AG04450 (cell line): ENCODE measurements at regions not wholly inside any gene's neighbourhood (a gene's known extent, or its start where the extent isn't known, plus 50 kb on each side); places are given as distances from the start of the nearest gene placed in this dataset.
"Not testable (repeated sequence)": the region's sequence is repeated elsewhere in the genome, so short reads cannot be mapped to it uniquely, and the experiment has no call there.

Source experiments
- CTCF ChIA-PET: fragments of 300-600, 350-600 bp; formaldehyde crosslinking; extraction: SDS; loops from one replicate; lab custom pipeline; 2022; ENCODE audit warnings: antibody characterized with exemption, inconsistent platforms; lab: Charles Lee
- POLR2A ChIA-PET: fragments of 350-600 bp; formaldehyde crosslinking; extraction: SDS; loops from one replicate; lab custom pipeline; 2021; ENCODE audit warnings: antibody characterized with exemption, inconsistent platforms; lab: Yijun Ruan, JAX
- DNase-seq: peaks from one replicate; pipeline ENCODE4 v3.0.0-alpha.2; 2011; ENCODE audit warnings: low read depth, low spot score
- H3K27ac ChIP-seq: one replicate; pipeline ENCODE4 v1.5.1; 2012; ENCODE audit warnings: low read depth, low read length, control low read depth
- H3K27me3 ChIP-seq: one replicate; pipeline ENCODE4 v1.6.0; 2012; ENCODE audit warnings: low read length; ENCODE audit not compliant: control insufficient read depth, insufficient read depth
- H3K4me3 ChIP-seq: 2 replicates; pipeline ENCODE4 v1.5.1; 2011; ENCODE audit warnings: mild to moderate bottlenecking, low read depth, low read length, control low read depth
- H3K9me3 ChIP-seq: 2 replicates; pipeline ENCODE4 v1.5.1; 2012; ENCODE audit warnings: low read length; ENCODE audit not compliant: control insufficient read depth, insufficient read depth
- CTCF ChIP-seq: IDR thresholded peaks from 2 replicates; pipeline ENCODE4 v1.5.1; 2011; ENCODE audit warnings: low read depth, low read length, control low read depth, inconsistent platforms

GRCh38 chrX:82742351-82742750, 765.7 kb upstream of the POU3F4 start:
- no peaks in the 10 kb centered on the region for H3K9me3 ChIP-seq
- ChIA-PET POLR2A (no interaction called here), CTCF (no interaction called here)
- H3K27ac ChIP-seq, result no peak overlapping the region
- no peak overlapping the region for H3K4me3 ChIP-seq
- TF ChIP-seq CTCF, result no peak
- H3K27me3 ChIP-seq, result no peaks in the 10 kb centered on the region
- no peak for DNase-seq

DNA sequence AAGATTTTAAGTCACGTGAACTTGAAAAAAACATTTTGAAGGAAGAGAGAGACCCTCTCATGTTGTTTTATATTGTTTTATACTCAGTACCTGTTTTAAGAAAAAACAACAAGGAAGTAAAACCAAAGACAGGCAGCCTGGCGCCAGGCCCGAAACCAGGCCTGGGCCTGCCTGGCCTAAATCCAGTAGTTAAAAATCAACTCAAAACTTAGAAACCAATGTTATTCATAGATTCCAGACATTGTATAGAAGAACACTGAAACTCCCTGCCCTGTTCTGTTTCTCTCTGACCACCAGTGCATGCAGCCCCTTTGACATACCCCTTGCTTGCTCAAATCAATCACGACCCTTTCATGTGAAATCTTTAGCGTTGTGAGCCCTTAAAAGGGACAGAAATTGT, 762.4 kb upstream of the POU3F4 start:
- H3K4me3 ChIP-seq, POLR2A ChIA-PET, DNase-seq, H3K27ac ChIP-seq, H3K9me3 ChIP-seq, H3K27me3 ChIP-seq: not testable (repeated sequence)
- CTCF ChIA-PET, result interaction anchor here (0.6 kb wide), 1 partner anchor 85 kb away, joined by 3 read pairs; no protein-coding TSS in a partner anchor

GRCh38 chrX:82748906-82749505, 759.1 kb upstream of the POU3F4 start:
- Histone ChIP-seq H3K4me3 (no peak overlapping the region), H3K9me3 (no peaks in the 10 kb centered on the region), H3K27ac (no peak overlapping the region), H3K27me3 (no peaks in the 10 kb centered on the region)
- CTCF ChIA-PET, result no interaction called here
- POLR2A ChIA-PET, result no interaction called here
- TF ChIP-seq CTCF, result no peak
- no peak for DNase-seq

DNA sequence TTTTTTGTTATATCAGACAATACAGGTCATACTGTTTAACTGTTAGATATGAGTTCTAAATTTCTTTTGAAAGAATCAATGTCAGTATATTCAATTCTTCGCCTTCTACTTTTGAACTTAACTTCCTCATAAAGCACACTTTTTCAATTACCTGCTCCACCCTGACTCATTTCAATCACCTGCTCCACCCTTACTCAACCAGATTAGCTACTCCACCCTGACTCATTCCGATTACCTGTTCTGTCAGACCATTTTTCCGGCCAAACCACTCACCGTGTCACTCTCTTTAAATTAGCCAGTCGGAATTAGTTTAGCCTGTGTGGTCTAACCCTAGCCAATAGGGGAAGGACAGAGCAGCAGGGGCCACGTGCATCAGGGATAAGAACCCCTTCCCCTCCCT, 751.8 kb upstream of the POU3F4 start:
- Histone ChIP-seq H3K27ac (no peak overlapping the region), H3K9me3 (no peaks in the 10 kb centered on the region), H3K27me3 (no peaks in the 10 kb centered on the region), H3K4me3 (no peak overlapping the region)
- ChIA-PET CTCF (no interaction called here), POLR2A (no interaction called here)
- DNase-seq, result no peak
- TF ChIP-seq CTCF, result no peak

- no peak overlapping the region for H3K27ac ChIP-seq
- no peaks in the 10 kb centered on the region for H3K27me3 ChIP-seq
- no peak for DNase-seq
- no peak for TF ChIP-seq CTCF
- H3K4me3 ChIP-seq, result no peak overlapping the region
- POLR2A ChIA-PET, result no interaction called here
- H3K9me3 ChIP-seq, result no peaks in the 10 kb centered on the region
- CTCF ChIA-PET, result interaction anchor here (0.6 kb wide), 1 partner anchor 255 kb away, joined by 3 read pairs; no protein-coding TSS in a partner anchor
Measured at GRCh38 chrX:82757614-82758013, 750.5 kb upstream of the POU3F4 start.
